Panc1 (cell line): ENCODE measurements at regions not wholly inside any gene's neighbourhood (a gene's known extent, or its start where the extent isn't known, plus 50 kb on each side); places are given as distances from the start of the nearest gene placed in this dataset.

ENCODE experiments used
- ATAC-seq: fragments of 200-7000 bp; cut with Tn5 transposase; 2 replicates; pipeline ENCODE4 v1.9.1; 2020; ENCODE audit warnings: mild to moderate bottlenecking, moderate library complexity
- BruUV-seq: library from RNA; stranded (reverse); fragments of 400-500 nt; replicated peaks from 2 replicates; lab custom pipeline; 2021; lab: Mats Ljungman, UMichigan
- CTCF ChIA-PET: fragments of 300-600 bp; sonication (Branson Sonifier 250); formaldehyde crosslinking; loops from one replicate; lab custom pipeline; 2022; ENCODE audit warnings: antibody characterized with exemption; lab: Charles Lee
- POLR2A ChIA-PET: fragments of 300-600 bp; sonication (Branson Sonifier 250); formaldehyde crosslinking; loops from one replicate; lab custom pipeline; 2022; ENCODE audit warnings: antibody characterized with exemption; lab: Charles Lee
- DNase-seq: peaks from one replicate; pipeline ENCODE4 v3.0.0-alpha.2; 2010; ENCODE audit warnings: low read depth, low spot score
- H3K27ac ChIP-seq: 2 replicates; pipeline ENCODE4 v1.5.1; 2011; ENCODE audit warnings: mild to moderate bottlenecking, low read length, inconsistent platforms
- H3K27me3 ChIP-seq: fragments of 200-500 bp; sonication (Bioruptor generic); 2 replicates; pipeline ENCODE4 v1.6.0; 2014; ENCODE audit warnings: low read length, inconsistent platforms; ENCODE audit not compliant: control insufficient read depth, insufficient read depth
- H3K36me3 ChIP-seq: fragments of 200-500 bp; sonication (Bioruptor generic); 2 replicates; pipeline ENCODE4 v1.5.1; 2014; ENCODE audit warnings: inconsistent platforms, mild to moderate bottlenecking, low read length, moderate library complexity; ENCODE audit not compliant: control insufficient read depth, insufficient read depth
- H3K4me1 ChIP-seq: 2 replicates; pipeline ENCODE4 v1.5.1; 2011; ENCODE audit warnings: inconsistent platforms, mild to moderate bottlenecking, low read length, moderate library complexity; ENCODE audit not compliant: control insufficient read depth, insufficient read depth
- H3K4me3 ChIP-seq, 2 experiments: 2 replicates each; pipeline ENCODE4 v1.5.1; 2011 to 2012; ENCODE audit warnings: low read depth in 2 of 2, low read length in 2 of 2, mild to moderate bottlenecking in 2 of 2, inconsistent platforms in 1 of 2, moderate library complexity in 1 of 2
- H3K9me3 ChIP-seq: fragments of 200-500 bp; sonication (Bioruptor generic); 2 replicates; pipeline ENCODE4 v1.5.1; 2014; ENCODE audit warnings: low read depth, mild to moderate bottlenecking, inconsistent platforms, low read length, moderate library complexity; ENCODE audit not compliant: control insufficient read depth, insufficient read depth
- POLR2AphosphoS5 ChIP-seq: IDR thresholded peaks from 2 replicates; pipeline ENCODE4 v1.6.1; 2012; ENCODE audit warnings: mild to moderate bottlenecking, low read depth, low read length, moderate library complexity
- SIN3A ChIP-seq: IDR thresholded peaks from 2 replicates; pipeline ENCODE4 v1.6.1; 2012; ENCODE audit warnings: low read depth, mild to moderate bottlenecking, low read length, moderate library complexity, borderline replicate concordance; ENCODE audit not compliant: insufficient read depth
- TCF7L2 ChIP-seq: IDR thresholded peaks from 2 replicates; pipeline ENCODE4 v1.6.1; 2011; ENCODE audit warnings: mild to moderate bottlenecking, low read depth, low read length, inconsistent platforms
- in situ Hi-C: cut with HindIII; loops from 2 replicates; pipeline ENCODE4 v1.10.0; 2016; ENCODE audit warnings: low sequenced_read_pairs, low pct_unique_long_range_greater_than_20kb
- intact Hi-C: fragments of 100-400 bp; cut with micrococcal nuclease; formaldehyde crosslinking; loops from one replicate; pipeline ENCODE4 v1.10.0; 2022; ENCODE audit not compliant: unreplicated experiment
- TF ChIP-seq, protein P1 (sequence below): fragments of 450-650 bp; IDR thresholded peaks from 2 replicates; pipeline ENCODE4 v1.5.1; 2017; ENCODE audit warnings: mild to moderate bottlenecking
- TF ChIP-seq, protein P2 (sequence below), 2 experiments: IDR thresholded peaks; 2 replicates each; pipeline ENCODE4 v1.6.1; 2011 to 2012; ENCODE audit warnings: low read depth in 2 of 2, control low read depth in 1 of 2, low read length in 1 of 2, mild to moderate bottlenecking in 1 of 2, moderate library complexity in 1 of 2; ENCODE audit not compliant: insufficient read depth in 1 of 2

DNA sequence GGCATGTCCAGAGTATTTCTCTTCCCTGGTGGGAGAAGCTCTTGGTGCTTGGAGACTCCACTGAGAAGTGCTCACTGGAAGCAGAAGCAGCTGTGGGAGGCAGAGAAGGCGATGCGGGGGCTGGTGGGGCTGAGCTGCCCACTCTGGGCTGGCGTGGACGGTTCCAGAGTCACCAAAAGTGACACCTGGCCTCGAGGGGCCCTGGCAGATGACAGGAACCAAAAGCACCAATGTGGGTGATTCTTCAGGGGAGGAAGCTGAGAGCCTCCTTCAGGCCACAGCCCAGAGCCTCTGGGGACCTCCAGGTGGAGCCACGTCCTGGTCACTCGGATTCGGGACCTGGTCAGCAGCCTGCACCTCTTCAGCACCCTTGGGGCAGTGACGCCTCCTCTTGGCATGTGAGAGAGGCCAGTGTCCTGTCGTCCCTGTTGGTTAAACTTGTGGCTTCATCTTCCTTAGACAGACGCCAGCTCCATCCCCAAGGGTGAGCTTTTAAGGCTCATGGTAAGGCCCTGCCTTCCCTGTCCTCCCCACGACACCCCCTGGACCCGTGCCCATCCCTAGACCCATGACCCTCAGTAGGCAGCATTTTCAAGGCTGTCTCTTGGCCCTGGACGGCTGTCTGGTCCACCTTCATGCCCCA lies 78.7 kb upstream of the IRX4 start:
- POLR2A ChIA-PET, result no interaction called here
- intact Hi-C loops (no loop called here), in situ Hi-C loops (no loop called here)
- CTCF ChIA-PET, result no interaction called here
- DNase-seq, result no peak
- BruUV-seq, result no TSS peak
- Histone ChIP-seq H3K27ac (no peak overlapping the region), H3K4me1 (no peaks in the 10 kb centered on the region), H3K36me3 (no peaks in the 10 kb centered on the region), H3K27me3 (peaks cover 2% of the 10 kb centered on the region; the same call in 1 of the 2 replicates), H3K9me3 (no peaks in the 10 kb centered on the region), H3K4me3 (no peak overlapping the region)
- ATAC-seq, result no peak
- TF ChIP-seq POLR2AphosphoS5 (no peak), TCF7L2 (no peak), SIN3A (no peak)
- TF ChIP-seq, protein P1, sequence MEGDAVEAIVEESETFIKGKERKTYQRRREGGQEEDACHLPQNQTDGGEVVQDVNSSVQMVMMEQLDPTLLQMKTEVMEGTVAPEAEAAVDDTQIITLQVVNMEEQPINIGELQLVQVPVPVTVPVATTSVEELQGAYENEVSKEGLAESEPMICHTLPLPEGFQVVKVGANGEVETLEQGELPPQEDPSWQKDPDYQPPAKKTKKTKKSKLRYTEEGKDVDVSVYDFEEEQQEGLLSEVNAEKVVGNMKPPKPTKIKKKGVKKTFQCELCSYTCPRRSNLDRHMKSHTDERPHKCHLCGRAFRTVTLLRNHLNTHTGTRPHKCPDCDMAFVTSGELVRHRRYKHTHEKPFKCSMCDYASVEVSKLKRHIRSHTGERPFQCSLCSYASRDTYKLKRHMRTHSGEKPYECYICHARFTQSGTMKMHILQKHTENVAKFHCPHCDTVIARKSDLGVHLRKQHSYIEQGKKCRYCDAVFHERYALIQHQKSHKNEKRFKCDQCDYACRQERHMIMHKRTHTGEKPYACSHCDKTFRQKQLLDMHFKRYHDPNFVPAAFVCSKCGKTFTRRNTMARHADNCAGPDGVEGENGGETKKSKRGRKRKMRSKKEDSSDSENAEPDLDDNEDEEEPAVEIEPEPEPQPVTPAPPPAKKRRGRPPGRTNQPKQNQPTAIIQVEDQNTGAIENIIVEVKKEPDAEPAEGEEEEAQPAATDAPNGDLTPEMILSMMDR, result no peak
- TF ChIP-seq, protein P2, sequence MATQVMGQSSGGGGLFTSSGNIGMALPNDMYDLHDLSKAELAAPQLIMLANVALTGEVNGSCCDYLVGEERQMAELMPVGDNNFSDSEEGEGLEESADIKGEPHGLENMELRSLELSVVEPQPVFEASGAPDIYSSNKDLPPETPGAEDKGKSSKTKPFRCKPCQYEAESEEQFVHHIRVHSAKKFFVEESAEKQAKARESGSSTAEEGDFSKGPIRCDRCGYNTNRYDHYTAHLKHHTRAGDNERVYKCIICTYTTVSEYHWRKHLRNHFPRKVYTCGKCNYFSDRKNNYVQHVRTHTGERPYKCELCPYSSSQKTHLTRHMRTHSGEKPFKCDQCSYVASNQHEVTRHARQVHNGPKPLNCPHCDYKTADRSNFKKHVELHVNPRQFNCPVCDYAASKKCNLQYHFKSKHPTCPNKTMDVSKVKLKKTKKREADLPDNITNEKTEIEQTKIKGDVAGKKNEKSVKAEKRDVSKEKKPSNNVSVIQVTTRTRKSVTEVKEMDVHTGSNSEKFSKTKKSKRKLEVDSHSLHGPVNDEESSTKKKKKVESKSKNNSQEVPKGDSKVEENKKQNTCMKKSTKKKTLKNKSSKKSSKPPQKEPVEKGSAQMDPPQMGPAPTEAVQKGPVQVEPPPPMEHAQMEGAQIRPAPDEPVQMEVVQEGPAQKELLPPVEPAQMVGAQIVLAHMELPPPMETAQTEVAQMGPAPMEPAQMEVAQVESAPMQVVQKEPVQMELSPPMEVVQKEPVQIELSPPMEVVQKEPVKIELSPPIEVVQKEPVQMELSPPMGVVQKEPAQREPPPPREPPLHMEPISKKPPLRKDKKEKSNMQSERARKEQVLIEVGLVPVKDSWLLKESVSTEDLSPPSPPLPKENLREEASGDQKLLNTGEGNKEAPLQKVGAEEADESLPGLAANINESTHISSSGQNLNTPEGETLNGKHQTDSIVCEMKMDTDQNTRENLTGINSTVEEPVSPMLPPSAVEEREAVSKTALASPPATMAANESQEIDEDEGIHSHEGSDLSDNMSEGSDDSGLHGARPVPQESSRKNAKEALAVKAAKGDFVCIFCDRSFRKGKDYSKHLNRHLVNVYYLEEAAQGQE (IDR thresholded peaks at IDR 0.05; ENCODE audit: insufficient read depth in 1 of 2, low read depth in 2 of 2, low read length in 1 of 2), result no peak

DNA sequence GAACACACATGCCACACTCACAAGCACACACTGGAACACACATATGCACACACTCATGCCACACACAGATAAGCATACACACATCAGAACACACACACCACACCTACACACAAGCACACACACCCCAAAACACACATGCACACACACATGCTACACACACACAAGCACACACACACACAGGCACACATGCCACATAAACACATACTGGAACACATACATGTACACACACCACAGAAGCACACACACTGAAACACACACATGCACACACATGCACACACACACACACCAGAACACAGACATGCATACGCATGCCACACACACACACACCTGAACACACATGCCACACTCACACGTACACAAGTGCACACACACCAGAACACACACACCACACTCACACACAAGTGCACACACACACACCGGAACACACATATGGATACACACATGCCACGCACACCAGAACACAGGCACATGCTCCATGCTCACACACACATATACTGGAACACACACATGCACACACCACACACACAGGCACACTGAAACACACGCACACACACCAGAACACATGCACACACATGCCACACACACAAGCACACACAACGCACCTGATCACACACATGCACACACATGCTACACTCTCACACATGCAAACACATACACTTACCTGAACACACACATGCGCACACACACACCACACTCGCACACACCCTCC lies 78.0 kb upstream of the IRX4 start:
- TF ChIP-seq, protein P2 (IDR thresholded peaks at IDR 0.05; ENCODE audit: insufficient read depth in 1 of 2, low read depth in 2 of 2, low read length in 1 of 2), result no peak
- no peak for TF ChIP-seq SIN3A
- no peak for TF ChIP-seq TCF7L2
- TF ChIP-seq, protein P1, result no peak
- TF ChIP-seq POLR2AphosphoS5, result no peak
- Histone ChIP-seq H3K27me3 (peaks cover 2% of the 10 kb centered on the region; the same call in 1 of the 2 replicates), H3K4me1 (no peaks in the 10 kb centered on the region), H3K4me3 (no peak overlapping the region), H3K36me3 (no peaks in the 10 kb centered on the region), H3K27ac (no peak overlapping the region), H3K9me3 (no peaks in the 10 kb centered on the region)
- DNase-seq (no peak), ATAC-seq (no peak)
- POLR2A ChIA-PET, result no interaction called here
- CTCF ChIA-PET, result no interaction called here
- in situ Hi-C loops, result no loop called here
- intact Hi-C loops, result no loop called here
- BruUV-seq, result no TSS peak
